ENCODE measurements at regions not wholly inside any gene's neighbourhood (a gene's known extent, or its start where the extent isn't known, plus 50 kb on each side); places are given as distances from the start of the nearest gene placed in this dataset.

GRCh38 chr15:69590201-69590710 lies 137.6 kb downstream of the RPLP1 start:
- TF ChIP-seq POLR2A (IDR thresholded peaks at IDR 0.05; ENCODE audit: low read length), result no peak
- no peak for TF ChIP-seq GATA1 (IDR thresholded peaks at IDR 0.05; ENCODE audit: low read depth, low read length)
